Neural progenitor cell (in vitro differentiated cells): ENCODE measurements at regions not wholly inside any gene's neighbourhood (a gene's known extent, or its start where the extent isn't known, plus 50 kb on each side); places are given as distances from the start of the nearest gene placed in this dataset.
"Not testable (repeated sequence)": the region's sequence is repeated elsewhere in the genome, so short reads cannot be mapped to it uniquely, and the experiment has no call there.

ENCODE experiments used
- CTCF ChIP-seq: fragments of 200-600 bp; sonication (generic); IDR thresholded peaks from 2 replicates; pipeline ENCODE4 v1.5.1; 2017; ENCODE audit warnings: antibody characterized with exemption, mild to moderate bottlenecking
- EZH2 ChIP-seq: fragments of 200-600 bp; sonication (generic); IDR thresholded peaks from 2 replicates; pipeline ENCODE4 v1.6.1; 2017; ENCODE audit warnings: antibody characterized with exemption, mild to moderate bottlenecking, moderate library complexity
- EZH2phosphoT487 ChIP-seq: fragments of 200-600 bp; sonication (generic); IDR thresholded peaks from 2 replicates; pipeline ENCODE4 v1.6.1; 2017; ENCODE audit warnings: antibody characterized with exemption

DNA sequence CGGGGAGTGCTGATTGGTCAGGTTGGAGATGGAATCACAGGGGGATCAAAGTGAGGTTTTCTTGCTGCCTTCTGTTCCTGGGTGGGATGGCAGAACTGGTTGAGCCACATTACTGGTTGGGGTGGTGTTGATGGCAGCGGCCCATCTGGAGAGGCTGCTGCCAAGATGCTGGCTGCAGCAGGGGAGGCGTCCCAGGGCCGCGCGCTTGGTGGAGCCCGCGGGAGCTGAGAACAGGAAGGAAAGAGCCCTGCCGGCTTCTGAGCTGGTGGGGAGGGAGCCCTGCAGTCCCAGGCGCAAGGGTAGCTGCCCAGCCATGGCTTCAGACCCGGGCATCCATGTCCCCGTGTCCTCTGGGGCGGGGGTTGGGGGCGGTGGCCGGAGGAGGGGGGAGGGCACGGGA, 609.3 kb downstream of the SPATA31A6 start:
- TF ChIP-seq EZH2phosphoT487, CTCF, EZH2: not testable (repeated sequence)
